UCSD-AML1 (cell line): ENCODE measurements at regions not wholly inside any gene's neighbourhood (a gene's known extent, or its start where the extent isn't known, plus 50 kb on each side); places are given as distances from the start of the nearest gene placed in this dataset.

ENCODE experiments used
- DNase-seq: peaks from one replicate; lab custom pipeline; 2025; ENCODE audit not compliant: unreplicated experiment; lab: John Stamatoyannopoulos, UW

DNA sequence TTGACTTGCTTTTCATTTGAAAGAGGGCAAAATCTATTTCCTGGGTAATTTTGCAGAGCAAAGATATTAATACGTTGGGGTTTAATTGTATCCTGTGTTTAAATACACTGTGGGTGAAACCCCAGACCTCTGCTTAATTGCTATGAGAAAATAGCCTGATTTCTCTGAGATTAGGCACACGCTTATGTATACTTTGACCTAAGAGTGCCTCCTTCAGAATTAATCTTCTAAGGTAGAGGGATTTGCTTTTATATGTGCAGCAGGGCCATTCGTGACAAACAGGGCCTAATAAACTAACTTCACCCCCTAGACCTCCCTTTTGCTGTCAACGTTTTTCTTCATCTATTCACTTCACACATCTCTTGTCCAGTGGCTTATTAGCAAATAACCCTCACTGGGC is 216.9 kb upstream of the ADGRL2 start:
- no peak for DNase-seq

DNA sequence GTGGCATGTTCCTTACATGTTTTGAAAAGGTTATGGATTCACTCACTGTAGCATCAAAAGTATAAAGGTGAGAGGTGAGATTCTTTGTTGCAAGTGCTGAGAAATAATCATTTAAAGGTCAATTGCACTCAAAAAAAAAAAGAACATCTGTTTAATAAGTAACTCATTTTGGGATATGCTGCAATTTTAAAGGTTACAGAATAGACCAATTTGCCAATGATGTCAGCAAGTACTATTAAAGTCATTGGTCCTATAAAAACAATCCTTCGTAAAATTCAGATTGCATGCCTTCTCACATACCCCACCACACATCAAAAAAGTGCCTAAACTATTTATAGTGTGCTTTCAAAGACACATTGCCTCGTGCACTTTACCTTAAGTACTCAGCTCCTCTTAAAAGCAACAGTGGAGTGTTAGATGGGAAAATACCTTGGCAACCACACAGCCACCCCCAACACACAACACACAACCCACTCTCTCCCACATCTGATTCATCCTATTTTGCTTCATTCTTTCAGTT is 218.2 kb upstream of the ADGRL2 start:
- DNase-seq: no peak

DNA sequence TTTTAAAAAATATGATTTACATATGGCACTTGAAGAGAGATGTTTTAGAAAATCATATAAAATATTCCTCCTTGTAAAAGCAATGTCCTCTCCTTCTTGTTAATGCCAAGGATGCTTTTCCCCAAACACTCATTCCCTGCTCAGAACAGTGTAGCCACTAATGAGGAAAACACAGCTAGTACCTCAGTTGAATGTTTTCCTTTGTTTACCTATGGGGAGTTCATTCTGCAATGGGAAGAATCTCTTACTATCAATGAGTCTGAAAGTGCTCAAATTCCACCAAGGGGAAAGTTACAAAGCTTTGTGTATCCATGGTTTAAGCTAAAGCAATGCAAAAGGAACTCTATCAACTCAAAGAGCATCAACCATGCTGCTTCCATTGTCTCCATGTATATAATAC is 221.9 kb upstream of the ADGRL2 start:
- no peak for DNase-seq

DNA sequence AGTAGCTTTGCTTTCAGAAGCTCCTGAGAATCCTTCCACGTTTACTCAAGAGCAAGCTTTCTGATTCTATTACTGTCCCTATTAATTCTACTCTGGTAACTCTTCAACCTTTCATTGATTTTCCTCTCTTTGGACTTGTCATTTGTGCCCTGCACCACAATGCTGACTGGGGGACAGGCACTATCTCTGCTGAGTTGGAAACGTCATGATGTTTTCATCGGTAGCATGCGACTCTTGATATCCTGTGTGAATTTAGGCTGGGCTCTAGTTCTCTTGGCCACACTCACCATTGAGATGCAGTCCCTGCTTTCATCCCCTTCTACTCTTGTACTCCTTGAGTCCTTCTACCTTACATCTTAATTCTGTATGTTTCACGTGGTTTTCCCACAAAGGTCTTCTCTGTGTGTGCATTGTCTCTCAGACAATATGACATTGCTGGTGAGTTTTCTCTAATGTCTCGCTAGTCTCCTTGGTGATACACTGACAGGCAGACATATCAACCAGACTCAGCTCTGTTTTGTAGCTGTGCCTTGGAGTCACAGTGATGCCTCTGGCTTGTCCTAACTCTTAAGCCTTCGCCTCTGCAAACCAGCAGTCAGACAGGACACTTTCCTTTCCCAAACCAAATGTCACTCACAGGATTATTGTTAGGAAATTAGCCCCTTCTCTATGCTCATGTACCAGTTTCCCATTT is 223.6 kb upstream of the ADGRL2 start:
- DNase-seq: no peak

DNA sequence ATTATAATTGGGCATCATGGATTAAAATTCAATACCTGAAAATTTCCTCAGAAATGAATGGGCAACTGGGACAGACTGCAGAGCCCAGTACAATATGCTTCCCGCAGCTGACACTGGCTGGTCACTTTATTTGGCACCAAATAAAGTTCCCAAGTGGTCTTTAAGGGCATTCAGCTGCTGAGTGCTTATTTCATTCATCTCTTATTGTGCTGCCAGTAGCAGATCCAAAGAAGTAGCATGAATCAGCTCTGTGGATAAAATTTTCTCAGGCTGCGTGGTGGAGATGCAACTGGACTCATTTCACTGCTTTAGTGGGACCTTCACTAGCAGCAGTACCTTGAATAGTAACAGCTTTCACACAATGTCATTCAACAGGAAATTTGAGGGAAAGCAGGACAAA is 226.3 kb upstream of the ADGRL2 start:
- no peak for DNase-seq

DNA sequence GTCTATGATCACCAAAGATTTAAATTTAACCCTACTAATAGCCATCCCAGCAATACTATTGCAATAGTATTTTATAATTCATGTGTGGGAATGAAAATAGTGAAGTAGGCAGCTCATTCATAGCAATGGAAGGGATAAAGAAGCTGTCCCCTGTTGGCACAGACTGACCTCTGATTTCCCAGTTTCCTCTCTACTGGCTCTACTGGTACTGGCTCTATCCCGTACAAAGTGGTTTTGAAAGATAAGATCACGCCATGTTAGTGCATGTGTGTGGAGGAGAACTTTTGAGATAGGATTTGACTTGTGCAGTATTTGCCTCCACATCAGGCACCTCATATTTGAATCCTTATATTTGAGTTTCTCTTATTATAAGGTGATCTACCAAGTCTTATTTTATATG is 227.3 kb upstream of the ADGRL2 start:
- DNase-seq: no peak

DNA sequence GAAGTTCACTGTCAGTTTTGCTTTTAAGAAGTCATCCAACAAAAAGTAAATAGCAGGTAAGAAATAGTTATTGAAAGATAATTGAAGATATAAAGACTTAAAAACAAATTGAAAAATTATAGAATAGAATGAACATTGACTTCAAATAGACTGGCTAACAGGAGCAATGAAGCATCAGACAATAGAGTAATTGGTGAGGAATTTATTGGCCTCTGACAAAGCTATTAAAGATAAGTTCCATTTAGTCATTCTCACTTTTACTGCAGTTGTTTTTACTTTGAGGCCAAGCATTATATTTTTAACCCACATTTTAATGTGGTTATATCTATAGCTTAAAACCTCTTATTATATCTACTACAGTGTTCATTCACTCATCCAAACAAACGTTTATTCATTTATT is 228.8 kb upstream of the ADGRL2 start:
- no peak for DNase-seq

DNA sequence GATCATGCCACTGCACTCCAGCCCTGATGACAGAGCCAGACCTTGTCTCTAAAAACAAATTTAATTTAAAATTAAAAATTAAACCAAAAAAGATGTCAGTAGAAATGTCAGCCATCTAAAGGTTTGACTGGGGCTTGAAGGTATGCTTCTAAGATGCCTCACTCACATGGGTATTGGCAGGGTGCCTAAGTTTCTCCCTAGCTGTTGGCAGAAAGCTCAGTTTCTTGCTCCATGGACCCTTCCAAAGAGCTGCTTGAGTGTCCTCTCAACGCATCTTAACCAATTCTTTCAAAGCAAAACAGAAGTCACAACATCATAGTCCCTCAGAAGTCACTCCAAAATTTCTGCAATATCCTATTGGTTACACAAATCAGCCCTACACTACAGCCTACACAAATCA is 231.0 kb upstream of the ADGRL2 start:
- no peak for DNase-seq

DNA sequence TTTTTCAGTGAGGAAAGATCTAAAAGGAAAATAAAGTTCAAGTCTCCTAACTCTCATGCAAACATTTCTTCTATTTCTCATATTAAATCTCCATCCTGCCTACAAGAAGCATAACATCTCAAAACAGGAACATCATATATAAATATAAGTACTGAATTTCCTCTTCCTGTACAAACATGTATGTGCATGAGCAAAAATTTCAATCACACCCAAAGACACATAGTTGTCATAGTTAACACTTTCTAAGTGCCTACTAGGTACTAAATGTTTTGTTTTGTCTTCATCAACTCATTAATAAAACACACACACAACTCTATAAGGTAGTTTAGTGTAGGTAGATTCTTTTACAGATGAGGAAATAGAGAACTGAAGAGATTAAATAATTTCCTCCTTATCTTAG is 237.1 kb upstream of the ADGRL2 start:
- DNase-seq: no peak

DNA sequence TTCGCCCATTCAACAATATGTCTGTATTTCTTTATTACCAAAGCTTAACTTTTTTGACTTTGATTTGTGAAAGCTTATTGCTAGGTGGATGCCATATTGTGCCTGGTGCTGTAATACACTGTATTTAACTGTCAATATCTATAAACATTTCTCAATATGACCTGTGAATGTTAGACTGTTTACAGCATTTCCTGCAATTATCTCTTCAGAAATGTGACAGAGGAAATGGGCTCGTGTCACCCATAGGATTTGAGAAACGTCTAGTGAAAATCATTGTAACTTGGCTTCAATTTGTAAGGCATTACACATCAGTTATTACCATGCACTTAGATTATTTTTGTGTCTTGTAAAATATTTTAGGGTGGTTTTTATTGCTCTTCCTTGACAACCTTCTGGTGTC is 237.8 kb upstream of the ADGRL2 start:
- DNase-seq: no peak

DNA sequence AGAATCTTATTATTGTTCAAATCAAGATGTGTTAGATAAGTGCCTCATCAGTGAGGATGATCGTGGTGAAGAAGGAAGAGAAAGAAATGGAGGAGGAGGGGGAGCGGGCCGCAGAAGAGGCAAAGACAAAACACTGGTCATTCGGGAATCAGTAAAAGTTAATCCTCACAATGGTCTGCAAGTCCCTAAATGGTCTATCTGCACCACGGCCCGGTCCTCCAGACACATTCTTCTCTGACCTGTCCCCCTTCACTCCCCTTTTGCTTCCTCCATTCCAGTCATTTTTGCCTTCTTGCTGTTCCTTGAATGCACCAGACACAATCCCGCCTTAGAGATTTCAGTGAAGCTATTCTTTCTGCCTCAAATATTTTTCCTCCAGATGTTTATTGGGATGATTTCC is 240.1 kb upstream of the ADGRL2 start:
- DNase-seq: no peak

DNA sequence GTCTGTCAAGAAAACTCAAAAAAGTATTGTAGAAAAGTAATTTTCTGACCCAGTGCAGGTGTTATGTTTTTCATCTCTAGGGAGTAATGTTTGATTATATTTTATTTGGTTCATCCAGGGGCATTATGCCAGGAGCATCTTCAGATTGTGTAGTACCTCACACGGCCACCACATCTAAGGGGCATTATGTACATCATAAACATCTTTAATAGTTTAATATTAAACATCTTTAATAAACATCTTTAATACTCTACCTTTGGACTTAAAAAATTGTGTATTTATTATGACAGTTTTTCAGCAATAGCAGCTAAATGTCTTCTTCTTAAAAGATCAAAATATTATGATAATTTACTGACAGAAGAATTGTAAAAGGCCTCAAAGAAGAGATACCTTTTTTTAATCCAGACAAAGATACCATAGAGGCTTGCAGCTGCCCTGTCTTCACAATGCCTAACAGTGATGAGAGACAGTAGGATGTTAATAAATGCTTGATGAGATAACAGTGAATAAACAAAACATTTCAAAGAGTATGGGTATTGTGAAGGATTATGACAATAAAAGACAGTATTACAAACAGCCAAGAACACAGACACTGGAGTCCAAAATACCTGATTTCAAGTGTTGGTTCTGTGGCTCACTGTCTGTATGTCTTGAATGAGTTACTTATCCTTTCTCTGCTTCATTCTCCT is 240.9 kb upstream of the ADGRL2 start:
- DNase-seq: no peak

DNA sequence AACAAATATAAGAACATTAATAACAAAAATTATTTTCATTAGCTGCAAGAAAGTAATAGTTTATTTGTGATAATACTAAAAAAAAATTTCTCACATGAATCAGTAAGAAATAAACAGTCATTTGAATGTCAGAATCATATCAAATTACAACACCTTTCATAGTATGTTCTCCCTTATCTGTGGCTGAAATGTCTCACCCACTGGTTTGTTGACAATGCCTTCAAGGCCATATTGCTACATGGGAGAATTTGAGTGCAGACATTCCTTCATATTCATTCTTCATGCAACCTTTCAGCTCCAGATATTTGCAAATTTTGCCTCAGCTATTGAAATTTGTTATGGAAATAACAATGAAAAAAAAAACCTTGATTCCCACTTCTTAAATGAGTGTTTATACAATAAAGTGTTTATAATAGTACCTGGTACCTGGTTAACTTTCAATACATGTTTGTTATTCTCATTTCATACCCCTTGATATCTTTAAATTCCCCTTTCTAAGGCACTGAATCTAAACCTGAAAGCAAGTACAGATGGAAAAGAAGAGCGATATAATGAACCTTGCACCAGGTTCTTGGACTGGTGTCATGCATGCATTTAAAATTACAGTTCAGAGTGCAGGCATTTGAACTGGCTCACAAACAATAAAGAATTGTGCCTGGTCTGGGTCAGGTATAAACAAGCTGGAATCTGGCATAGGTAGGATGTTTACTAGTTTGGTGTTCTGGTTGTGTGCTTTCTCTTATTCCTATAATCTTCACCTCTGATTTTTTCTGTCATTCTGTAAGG is 242.2 kb upstream of the ADGRL2 start:
- no peak for DNase-seq

DNA sequence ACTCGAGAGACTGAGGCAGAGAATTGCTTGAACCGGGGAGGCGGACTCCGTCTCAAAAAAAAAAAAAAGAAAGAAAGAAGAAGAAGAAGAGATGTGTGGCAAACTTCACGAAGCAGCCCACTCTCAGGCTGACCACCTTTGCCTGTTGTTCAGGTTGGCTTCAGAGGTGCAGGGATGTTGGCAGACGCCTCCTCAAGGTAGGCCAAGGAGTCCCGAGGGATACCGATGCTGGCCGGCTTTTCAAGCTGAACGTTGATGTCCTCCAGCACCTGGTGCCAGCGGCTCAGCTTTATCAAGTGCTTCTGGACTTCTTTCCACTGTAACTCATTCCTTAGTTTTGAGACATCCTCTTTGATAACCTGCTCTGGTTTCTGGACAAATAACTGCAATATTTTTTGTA is 243.8 kb upstream of the ADGRL2 start:
- no peak for DNase-seq

DNA sequence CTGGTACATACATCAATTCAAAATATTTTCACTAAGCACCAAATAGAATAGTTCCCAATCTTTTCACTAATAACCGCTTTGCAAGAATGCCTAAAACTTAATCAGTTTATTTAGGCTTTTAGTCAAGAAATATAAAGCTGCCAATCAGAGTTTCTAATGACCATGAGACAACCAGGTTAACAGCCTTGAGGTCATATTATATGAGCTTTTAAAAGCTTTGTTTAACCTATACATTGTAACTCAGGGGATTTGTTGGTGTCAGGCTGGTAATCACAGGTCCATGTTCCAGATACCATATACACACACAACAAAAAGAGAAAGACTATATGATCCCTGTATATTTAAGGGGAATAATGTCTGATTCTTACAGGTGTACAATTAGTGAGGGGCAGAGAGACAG is 246.2 kb upstream of the ADGRL2 start:
- no peak for DNase-seq

DNA sequence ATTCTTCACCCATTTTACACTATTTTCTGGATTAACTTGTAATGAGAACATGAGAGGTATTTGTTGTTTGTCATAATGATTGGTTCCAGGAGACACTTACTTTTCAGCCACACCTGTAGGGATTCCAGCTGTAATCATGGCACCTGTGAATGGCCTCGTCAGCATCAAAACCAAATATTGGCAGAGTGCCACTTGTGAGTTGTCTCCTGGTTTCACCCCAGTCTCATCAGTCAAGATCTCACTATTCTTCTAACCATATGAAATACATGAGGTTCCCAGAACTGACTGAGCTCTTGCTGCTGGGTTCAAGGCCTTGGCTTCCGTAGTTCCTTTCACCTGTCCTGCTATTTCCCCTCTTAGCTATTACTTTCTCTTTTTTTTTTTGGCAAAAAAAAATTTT is 246.6 kb upstream of the ADGRL2 start:
- no peak for DNase-seq

DNA sequence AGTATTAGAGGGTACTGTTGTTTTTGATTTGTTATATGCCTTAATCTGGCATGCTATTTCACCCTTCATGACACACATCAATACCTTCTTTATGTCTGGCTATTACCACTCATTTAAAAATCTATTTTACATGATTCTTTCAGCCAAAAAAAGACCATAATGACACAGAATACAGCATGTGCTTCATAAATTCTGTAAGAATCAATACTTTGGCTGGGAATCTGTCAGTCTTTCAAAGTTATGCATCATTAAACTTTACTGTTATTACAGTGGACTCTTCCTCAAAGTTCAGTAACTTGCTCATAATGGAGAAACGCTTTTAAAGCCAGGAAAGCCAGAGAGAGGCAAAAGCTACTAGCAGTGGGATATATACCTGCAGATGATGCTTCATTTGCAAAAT is 247.2 kb upstream of the ADGRL2 start:
- no peak for DNase-seq

DNA sequence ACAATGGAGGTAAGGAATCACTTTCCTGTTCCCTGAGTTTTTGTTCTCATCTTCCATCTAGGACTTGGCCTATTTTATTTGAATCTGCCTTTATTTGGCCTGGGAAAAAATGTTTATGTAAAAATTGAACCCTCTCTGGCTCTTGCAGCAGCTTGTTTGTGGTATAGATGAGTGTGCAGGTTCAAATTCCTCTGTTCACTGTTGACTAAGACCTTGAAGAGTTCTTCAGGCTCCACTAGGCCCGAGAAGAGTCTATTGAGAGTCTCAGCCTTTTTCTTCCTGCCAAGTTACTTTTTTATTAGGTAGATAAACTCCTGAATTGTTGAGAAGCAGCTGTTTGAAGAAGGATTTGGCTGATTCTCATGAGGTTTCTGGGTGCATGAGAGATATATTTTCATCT is 248.8 kb upstream of the ADGRL2 start:
- no peak for DNase-seq

DNA sequence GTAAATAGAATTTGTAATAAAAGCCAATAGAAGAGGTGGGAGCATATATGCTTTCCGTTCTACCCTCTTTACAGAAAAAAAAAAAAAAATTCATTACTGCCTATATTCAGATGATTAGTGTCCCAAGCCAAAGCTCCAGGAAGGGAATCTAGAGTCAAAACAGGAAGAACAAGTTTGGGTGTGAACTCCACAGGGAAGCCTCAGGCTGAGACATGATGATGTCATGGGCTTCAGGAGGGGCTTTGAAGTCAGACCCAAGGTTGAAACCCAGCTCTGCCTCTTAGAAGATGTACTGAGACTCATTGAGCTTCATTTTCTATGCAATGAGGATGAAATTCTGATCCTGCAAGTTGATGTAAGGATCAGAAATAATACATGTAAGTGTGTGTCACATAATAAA is 250.0 kb upstream of the ADGRL2 start:
- DNase-seq: no peak

DNA sequence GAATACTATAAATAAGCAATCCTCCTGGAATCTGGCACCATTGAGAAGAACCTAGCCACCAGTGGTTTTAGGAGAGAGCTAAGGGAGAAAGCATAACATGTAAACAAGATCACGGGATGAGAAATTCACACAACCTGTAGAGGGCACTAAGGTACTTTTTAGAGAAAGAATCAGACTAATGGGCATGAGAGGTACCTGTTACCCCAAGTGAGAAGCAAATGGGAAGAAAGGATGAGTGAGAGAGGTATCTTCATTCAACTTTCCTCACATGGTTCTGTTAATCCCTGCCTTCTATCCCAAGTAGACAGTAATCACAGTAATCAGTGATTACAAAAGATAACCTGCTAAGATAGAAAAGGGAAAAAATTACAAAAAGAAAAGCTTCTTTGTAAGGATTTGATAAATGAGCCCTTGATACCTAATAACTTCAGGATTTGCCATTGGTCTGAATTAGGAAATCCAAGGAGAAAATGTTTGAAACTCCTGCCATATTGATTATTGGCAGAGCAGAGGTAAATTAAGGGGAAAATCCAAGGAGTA is 251.1 kb upstream of the ADGRL2 start:
- no peak for DNase-seq

DNA sequence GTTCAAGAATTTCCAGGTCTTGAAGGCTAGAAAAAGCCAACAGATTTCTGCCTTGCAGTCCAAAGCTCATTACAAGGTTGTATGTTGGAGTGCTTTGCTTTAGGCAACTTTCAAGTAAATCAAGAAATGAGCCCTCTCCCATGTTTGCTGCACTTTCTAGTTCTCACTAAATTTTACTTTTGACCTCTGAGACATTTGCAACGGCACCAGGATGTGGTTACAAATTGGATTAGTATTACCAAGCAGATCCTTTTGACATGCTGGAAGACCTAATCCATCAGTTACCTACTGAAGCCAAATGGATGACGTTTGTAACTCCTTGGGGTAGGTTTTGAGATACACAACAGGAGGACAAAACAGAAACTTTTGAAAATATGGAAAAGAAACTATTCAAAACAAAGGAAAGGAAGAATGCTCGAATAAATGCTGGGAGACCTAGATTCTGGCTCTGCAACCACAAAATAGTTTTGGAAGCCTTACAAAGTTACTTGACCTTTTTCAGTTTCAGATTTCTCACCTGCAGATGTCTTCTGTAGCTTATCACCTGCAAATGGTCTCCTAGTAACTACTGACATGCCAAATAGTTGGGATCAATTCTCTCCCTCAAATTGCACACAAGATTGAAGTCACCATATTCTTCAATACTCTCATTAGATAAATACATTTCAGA is 251.7 kb upstream of the ADGRL2 start:
- no peak for DNase-seq
